ENCODE measurements at regions not wholly inside any gene's neighbourhood (a gene's known extent, or its start where the extent isn't known, plus 50 kb on each side); places are given as distances from the start of the nearest gene placed in this dataset.

- no peak for TF ChIP-seq BACH2 (CRISPR knock-in tag; IDR thresholded peaks at IDR 0.05; ENCODE audit: borderline replicate concordance)
- no peak for TF ChIP-seq SNAI2 (CRISPR knock-in tag; IDR thresholded peaks at IDR 0.05)
- TF ChIP-seq TCF4 (CRISPR knock-in tag; IDR thresholded peaks at IDR 0.05; ENCODE audit: borderline replicate concordance), result no peak
- TF ChIP-seq ZFP3 (CRISPR knock-in tag; IDR thresholded peaks at IDR 0.05), result no peak
- TF ChIP-seq ESRRG (CRISPR knock-in tag; IDR thresholded peaks at IDR 0.05), result no peak
- no peak for TF ChIP-seq ZFP30 (CRISPR knock-in tag; IDR thresholded peaks at IDR 0.05)
Measured at GRCh38 chr2:242060212-242060835, 190.8 kb downstream of the RTP5 start.

Data from SK-N-SH treated with all-trans-retinoic acid at 6 μM for 48 hours (cell line).